HG03135 (cell line): ENCODE measurements at regions not wholly inside any gene's neighbourhood (a gene's known extent, or its start where the extent isn't known, plus 50 kb on each side); places are given as distances from the start of the nearest gene placed in this dataset.

Source experiments
- ATAC-seq: cut with Tn5 transposase; IDR thresholded peaks from one replicate; pipeline ENCODE4 v1.9.1; 2021; ENCODE audit warnings: mild to moderate bottlenecking, moderate library complexity; ENCODE audit not compliant: unreplicated experiment

GRCh38 chr4:71151054-71151453 is 157.6 kb downstream of the DCK start:
- ATAC-seq, result no peak

- ATAC-seq, result no peak
These were observed 163.2 kb downstream of the DCK start for GRCh38 chr4:71156616-71157015.

GRCh38 chr4:71162386-71162785 is 168.9 kb downstream of the DCK start:
- ATAC-seq, result no peak

GRCh38 chr4:71163317-71163716 is 169.9 kb downstream of the DCK start:
- ATAC-seq, result no peak

GRCh38 chr4:71167083-71167482 is 171.7 kb upstream of the SLC4A4 start:
- no peak for ATAC-seq

GRCh38 chr4:71171592-71171991 is 167.2 kb upstream of the SLC4A4 start:
- no peak for ATAC-seq

- ATAC-seq, result no peak
These were observed 157.5 kb upstream of the SLC4A4 start for GRCh38 chr4:71181332-71181731.

- ATAC-seq, result peak; percentile 71
These were observed 154.5 kb upstream of the SLC4A4 start for GRCh38 chr4:71184195-71184781.

GRCh38 chr4:71185037-71185436 is 153.8 kb upstream of the SLC4A4 start:
- no peak for ATAC-seq

- ATAC-seq, result no peak
These were observed 152.6 kb upstream of the SLC4A4 start for GRCh38 chr4:71186257-71186565.

- no peak for ATAC-seq
These were observed 152.0 kb upstream of the SLC4A4 start for GRCh38 chr4:71186566-71187403.

- no peak for ATAC-seq
These were observed 151.2 kb upstream of the SLC4A4 start for GRCh38 chr4:71187404-71188155.

- no peak for ATAC-seq
These were observed 150.6 kb upstream of the SLC4A4 start for GRCh38 chr4:71188156-71188640.

GRCh38 chr4:71188951-71189350 is 149.9 kb upstream of the SLC4A4 start:
- ATAC-seq, result no peak

GRCh38 chr4:71189471-71189870 is 149.3 kb upstream of the SLC4A4 start:
- ATAC-seq, result no peak

- ATAC-seq, result no peak
These were observed 144.4 kb upstream of the SLC4A4 start for GRCh38 chr4:71194454-71194853.

GRCh38 chr4:71195924-71196323 is 142.9 kb upstream of the SLC4A4 start:
- no peak for ATAC-seq

- ATAC-seq, result no peak
These were observed 139.9 kb upstream of the SLC4A4 start for GRCh38 chr4:71198958-71199357.

GRCh38 chr4:71201057-71201456 is 137.8 kb upstream of the SLC4A4 start:
- no peak for ATAC-seq

GRCh38 chr4:71201817-71202576 is 136.8 kb upstream of the SLC4A4 start:
- no peak for ATAC-seq

GRCh38 chr4:71202705-71203104 is 136.1 kb upstream of the SLC4A4 start:
- ATAC-seq, result no peak
